Right lobe of liver (tissue), 6 donors: ENCODE measurements at regions not wholly inside any gene's neighbourhood (a gene's known extent, or its start where the extent isn't known, plus 50 kb on each side); places are given as distances from the start of the nearest gene placed in this dataset.

Source experiments
- ATAC-seq, 4 donors: fragments of 200-7000 bp; cut with Tn5 transposase; one replicate each; pipeline ENCODE4 v1.9.1; 2020; ENCODE audit warnings: mild to moderate bottlenecking in 4 of 4, moderate library complexity in 4 of 4
- DNase-seq, 3 donors: peaks; one replicate each; pipeline ENCODE4 v3.0.0-alpha.2; 2020
- H3K27ac ChIP-seq, 3 donors: fragments of 200-600 bp; one replicate each; pipeline ENCODE4 v1.8.0; 2022
- H3K27me3 ChIP-seq, 2 donors: fragments of 200-600 bp; one replicate each; pipeline ENCODE4 v1.8.0; 2022
- H3K36me3 ChIP-seq, 4 donors: fragments of 200-600 bp; sonication (generic) in 1 of 4; one replicate each; pipeline versions ENCODE4 v1.5.1 to v1.8.0; 2017 to 2022; ENCODE audit warnings: control low read depth in 1 of 4
- H3K4me1 ChIP-seq, 4 donors: fragments of 200-600 bp; sonication (generic) in 1 of 4; one replicate each; pipeline versions ENCODE4 v1.5.1 to v1.8.0; 2017 to 2022; ENCODE audit warnings: control low read depth in 1 of 4
- H3K4me3 ChIP-seq, 3 donors: fragments of 200-600 bp; one replicate each; pipeline ENCODE4 v1.8.0; 2022
- H3K9me3 ChIP-seq, 4 donors: fragments of 200-600 bp; sonication (generic) in 1 of 4; one replicate each; pipeline versions ENCODE4 v1.5.1 to v1.8.0; 2017 to 2022; ENCODE audit warnings: control low read depth in 1 of 4
- CTCF ChIP-seq, 4 donors: fragments of 200-600 bp in 3 of 4; fragments of 450-650 bp in 1 of 4; IDR thresholded peaks; one replicate each; pipeline versions ENCODE4 v1.5.1 to v1.8.0; 2016 to 2022; ENCODE audit warnings: antibody characterized with exemption in 4 of 4, mild to moderate bottlenecking in 2 of 4
- POLR2A ChIP-seq: fragments of 450-650 bp; IDR thresholded peaks from one replicate; pipeline ENCODE4 v1.6.1; 2017; ENCODE audit warnings: antibody characterized with exemption, mild to moderate bottlenecking
- WGBS: methylation state at CpG from one replicate; pipeline ENCODE4 v1.1.6; 2018; ENCODE audit warnings: low coverage, low lambda C conversion rate; ENCODE audit not compliant: insufficient coverage; ENCODE audit errors: missing lambda C conversion rate; 5-methylcytosine and 5-hydroxymethylcytosine counted together
- intact Hi-C, 2 donors: fragments of 100-400 bp; cut with DNase I; formaldehyde crosslinking; loops; one replicate each; pipeline versions ENCODE4 v1.11.2 to v1.14.1; 2022
- donor health status: DM: no; HTN: yes; CAD: no.
- donor health status: DM: no; HTN: no; CAD: no.
- donor health status: DM: no; HTN: no; CAD: no.
- donor health status: DM: no; HTN: yes; CAD: no.
- donor health status: DM: no; HTN: yes; CAD: no.

- intact Hi-C loops: no loop called here
- TF ChIP-seq POLR2A (no peak), CTCF (IDR thresholded peaks at IDR 0.05) (no peak)
- no peaks in the 10 kb centered on the region for H3K27me3 ChIP-seq
- ATAC-seq (no peak), DNase-seq (no peak)
- H3K9me3 ChIP-seq: no peaks in the 10 kb centered on the region
- H3K36me3 ChIP-seq: no peaks in the 10 kb centered on the region
- no CpG with 5 or more reads among the region's 5 CpGs for WGBS
- no peaks in the 10 kb centered on the region for H3K4me1 ChIP-seq
- no peak overlapping the region for H3K27ac ChIP-seq
- no peak overlapping the region for H3K4me3 ChIP-seq
Measured at GRCh38 chr11:116275635-116276034, 497.2 kb downstream of the BUD13 start.

- no peaks in the 10 kb centered on the region for H3K4me1 ChIP-seq
- 38% methylated on average over 3 of the region's 4 CpGs for WGBS
- DNase-seq (no peak), ATAC-seq (no peak)
- no peak overlapping the region for H3K27ac ChIP-seq
- H3K9me3 ChIP-seq: no peaks in the 10 kb centered on the region
- H3K4me3 ChIP-seq: no peak overlapping the region
- intact Hi-C loops: no loop called here
- TF ChIP-seq CTCF (IDR thresholded peaks at IDR 0.05): no peak
- TF ChIP-seq POLR2A: no peak
- H3K27me3 ChIP-seq: no peaks in the 10 kb centered on the region
- H3K36me3 ChIP-seq: no peaks in the 10 kb centered on the region
Measured at GRCh38 chr11:116274521-116274920, 498.3 kb downstream of the BUD13 start.

- H3K36me3 ChIP-seq: no peaks in the 10 kb centered on the region
- DNase-seq (no peak), ATAC-seq (no peak)
- WGBS: 38% methylated on average over 8 of the region's 8 CpGs
- no peak overlapping the region for H3K4me3 ChIP-seq
- no peaks in the 10 kb centered on the region for H3K27me3 ChIP-seq
- TF ChIP-seq CTCF (IDR thresholded peaks at IDR 0.05): no peak
- no peak for TF ChIP-seq POLR2A
- H3K27ac ChIP-seq: no peak overlapping the region
- intact Hi-C loops: no loop called here
- no peaks in the 10 kb centered on the region for H3K9me3 ChIP-seq
- H3K4me1 ChIP-seq: no peaks in the 10 kb centered on the region
Measured at GRCh38 chr11:116272181-116272789, 500.5 kb downstream of the BUD13 start.

GRCh38 chr11:116271479-116271878 lies 501.3 kb downstream of the BUD13 start:
- no peak for DNase-seq
- Histone ChIP-seq H3K4me3 (no peak overlapping the region), H3K27me3 (no peaks in the 10 kb centered on the region), H3K36me3 (no peaks in the 10 kb centered on the region), H3K27ac (no peak overlapping the region), H3K4me1 (no peaks in the 10 kb centered on the region), H3K9me3 (no peaks in the 10 kb centered on the region)
- ATAC-seq: no peak
- WGBS: 79% methylated on average over 3 of the region's 6 CpGs
- TF ChIP-seq POLR2A: no peak
- TF ChIP-seq CTCF (IDR thresholded peaks at IDR 0.05): no peak
- intact Hi-C loops: no loop called here

- ATAC-seq (no peak), DNase-seq (no peak)
- no peak overlapping the region for H3K27ac ChIP-seq
- TF ChIP-seq POLR2A (no peak), CTCF (IDR thresholded peaks at IDR 0.05) (no peak)
- no peaks in the 10 kb centered on the region for H3K9me3 ChIP-seq
- intact Hi-C loops: no loop called here
- no peak overlapping the region for H3K4me3 ChIP-seq
- 78% methylated on average over 3 of the region's 5 CpGs for whole genome bisulfite sequencing
- H3K4me1 ChIP-seq: no peaks in the 10 kb centered on the region
- H3K36me3 ChIP-seq: no peaks in the 10 kb centered on the region
- H3K27me3 ChIP-seq: no peaks in the 10 kb centered on the region
Measured at GRCh38 chr11:116267146-116267545, 505.6 kb downstream of the BUD13 start.
